ENCODE measurements at regions not wholly inside any gene's neighbourhood (a gene's known extent, or its start where the extent isn't known, plus 50 kb on each side); places are given as distances from the start of the nearest gene placed in this dataset.

GRCh38 chr19:13613447-13613846, 107.2 kb upstream of the CACNA1A start:
- no peak overlapping the region for H3K4me3 ChIP-seq (ENCODE audit: low read depth, low read length)
- DNase-seq (ENCODE audit: low read depth), result no peak

DNA sequence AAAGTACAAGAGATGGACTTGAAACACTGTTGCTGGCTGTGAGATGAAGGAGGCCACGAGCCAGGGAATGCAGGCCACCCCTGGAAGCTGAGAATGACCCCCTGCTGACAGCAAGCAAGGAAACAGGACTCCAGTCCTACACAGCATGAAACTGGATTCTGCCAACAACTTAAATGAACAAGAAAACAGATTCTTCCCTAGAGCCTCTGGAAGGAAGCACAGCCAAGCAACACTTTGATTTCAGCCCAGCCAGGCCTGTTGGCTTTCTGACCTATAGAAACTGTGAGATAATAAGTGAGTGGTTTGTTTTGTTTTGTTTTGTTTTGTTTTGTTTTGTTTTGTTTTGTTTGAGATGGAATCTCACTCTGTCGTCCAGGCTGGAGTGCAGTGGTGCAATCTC, 105.3 kb upstream of the CACNA1A start:
- no peak overlapping the region for H3K4me3 ChIP-seq (ENCODE audit: low read depth, low read length)
- DNase-seq (ENCODE audit: low read depth), result no peak

- no peak for DNase-seq (ENCODE audit: low read depth)
- no peak overlapping the region for H3K4me3 ChIP-seq (ENCODE audit: low read depth, low read length)
Measured at GRCh38 chr19:13610039-13610691, 103.9 kb upstream of the CACNA1A start.

GRCh38 chr19:13606156-13606555, 99.9 kb upstream of the CACNA1A start:
- no peak for DNase-seq (ENCODE audit: low read depth)
- H3K4me3 ChIP-seq (ENCODE audit: low read depth, low read length), result no peak overlapping the region

DNA sequence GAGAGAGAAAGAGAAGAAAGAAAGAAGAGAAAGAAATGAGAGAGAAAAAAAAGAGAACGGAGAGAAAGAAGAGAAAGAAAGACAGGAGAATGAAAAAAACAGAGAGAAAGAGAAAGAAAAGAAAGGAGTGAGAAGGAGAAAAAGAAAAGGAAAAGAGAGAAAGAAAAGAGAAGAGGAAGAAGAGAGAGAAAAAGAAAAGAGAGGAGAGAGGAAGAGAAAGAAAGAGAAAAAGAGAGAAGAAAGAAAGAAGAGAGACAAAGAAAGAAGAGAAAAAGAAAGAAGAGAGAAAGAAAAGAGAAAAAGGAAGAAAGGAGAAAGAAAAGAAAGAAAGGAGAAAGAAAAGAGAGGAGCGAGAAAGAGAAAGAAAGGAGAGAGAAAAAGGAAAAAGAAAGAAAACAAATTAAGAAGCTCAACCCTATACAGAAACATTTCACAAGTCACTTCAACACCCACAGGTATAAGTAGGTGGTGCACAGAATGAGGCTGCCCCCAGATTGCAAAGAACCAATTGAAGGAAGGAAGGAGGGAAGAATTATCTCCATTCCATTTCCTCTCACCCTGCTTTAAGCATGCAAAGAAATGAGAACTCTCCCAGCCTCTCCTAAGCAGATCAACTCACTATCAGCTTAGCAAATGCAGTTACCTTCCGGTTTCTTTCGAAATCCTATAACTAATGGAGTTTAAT, 98.8 kb upstream of the CACNA1A start:
- H3K4me3 ChIP-seq (ENCODE audit: low read depth, low read length), result no peak overlapping the region
- DNase-seq (ENCODE audit: low read depth), result no peak

GRCh38 chr19:13600802-13601201, 94.5 kb upstream of the CACNA1A start:
- H3K4me3 ChIP-seq (ENCODE audit: low read depth, low read length), result no peak overlapping the region
- DNase-seq (ENCODE audit: low read depth), result no peak

DNA sequence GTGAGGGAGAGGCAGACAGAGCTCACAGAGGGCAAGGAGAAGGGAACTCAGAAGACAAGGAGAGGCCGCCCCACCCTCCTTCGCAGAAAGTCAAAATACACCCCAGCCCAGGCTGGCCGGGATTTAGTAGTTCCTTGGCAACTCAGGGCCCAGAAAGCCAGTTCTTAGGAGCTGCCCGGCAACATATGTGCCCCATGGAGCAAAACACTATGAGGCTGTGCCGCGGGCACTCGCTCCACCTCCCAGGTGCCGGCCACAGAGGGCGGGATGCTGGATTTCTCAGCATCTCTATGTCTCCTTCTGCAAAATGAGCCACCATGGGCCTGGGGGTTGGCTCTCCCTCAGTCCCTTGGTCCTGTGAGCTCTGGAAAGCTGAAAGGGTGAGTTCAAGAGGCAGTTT, 93.8 kb upstream of the CACNA1A start:
- no peak for DNase-seq (ENCODE audit: low read depth)
- no peak overlapping the region for H3K4me3 ChIP-seq (ENCODE audit: low read depth, low read length)

DNA sequence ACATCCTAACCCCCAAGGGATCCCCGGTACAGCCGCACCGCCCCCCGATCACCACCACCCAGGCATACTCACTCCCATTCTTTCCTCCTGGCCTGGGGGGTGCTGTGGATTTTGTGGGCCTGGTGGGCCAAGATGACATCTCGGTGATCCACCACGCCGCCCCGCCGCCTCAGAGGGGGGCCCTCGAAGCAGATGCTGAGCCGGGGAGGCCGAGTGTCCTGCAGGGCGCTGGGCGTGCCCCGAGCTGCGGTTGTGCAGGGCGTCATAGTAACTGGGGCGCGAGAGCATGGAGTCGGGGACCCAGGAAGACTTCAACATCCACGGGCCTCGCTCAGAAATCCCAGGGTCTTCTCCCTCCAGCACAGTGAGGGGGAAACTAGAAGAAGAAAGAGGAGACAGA, 93.4 kb upstream of the CACNA1A start:
- H3K4me3 ChIP-seq (ENCODE audit: low read depth, low read length), result no peak overlapping the region
- no peak for DNase-seq (ENCODE audit: low read depth)

GRCh38 chr19:13598098-13598497, 91.8 kb upstream of the CACNA1A start:
- no peak overlapping the region for H3K4me3 ChIP-seq (ENCODE audit: low read depth, low read length)
- no peak for DNase-seq (ENCODE audit: low read depth)

- no peak overlapping the region for H3K4me3 ChIP-seq (ENCODE audit: low read depth, low read length)
- peak; percentile 22 for DNase-seq (ENCODE audit: low read depth)
Measured at GRCh38 chr19:13597640-13598039, 91.4 kb upstream of the CACNA1A start.

DNA sequence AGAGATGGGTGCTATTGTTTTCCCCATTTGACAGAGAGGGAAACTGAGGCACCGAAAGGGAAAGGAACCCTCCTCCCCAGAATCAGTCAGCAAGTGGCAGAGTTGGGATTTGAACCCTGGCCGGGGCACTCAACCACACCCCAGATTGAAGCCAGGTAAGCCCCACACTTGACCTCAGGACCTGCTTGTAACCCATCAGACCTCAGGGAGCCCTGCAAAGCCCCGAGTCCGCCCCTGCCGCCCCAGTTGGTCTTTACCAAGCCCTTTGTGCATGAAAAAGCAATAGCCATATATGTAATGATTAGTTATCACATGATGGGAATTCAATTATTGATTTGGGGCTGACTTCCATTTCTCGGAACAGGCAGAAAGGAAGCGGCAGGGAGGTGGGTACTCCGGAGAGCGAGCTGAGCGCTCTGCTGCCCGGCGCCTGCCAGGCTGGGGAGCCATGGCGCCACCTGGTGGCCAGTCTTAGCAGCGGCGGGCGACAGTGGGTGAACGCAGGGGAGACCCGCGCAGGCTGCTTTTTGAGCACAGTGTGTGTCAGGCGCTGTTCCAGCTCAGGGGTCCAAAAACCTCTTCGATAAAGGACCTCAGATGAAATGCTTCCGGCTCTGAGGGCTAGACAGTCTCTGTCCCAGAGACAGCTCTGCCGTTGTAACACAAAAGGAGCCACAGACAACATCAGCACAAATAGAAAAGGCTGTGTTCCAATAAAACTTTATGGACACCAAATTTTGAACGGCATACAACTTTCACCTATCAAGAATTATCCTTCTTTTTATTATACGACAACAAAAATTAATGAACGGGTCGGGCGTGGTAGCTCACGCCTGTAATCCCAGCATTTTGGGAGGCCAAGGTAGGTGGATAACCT, 82.9 kb upstream of the CACNA1A start:
- no peak overlapping the region for H3K4me3 ChIP-seq (ENCODE audit: low read depth, low read length)
- peak; percentile 1 for DNase-seq (ENCODE audit: low read depth)

- no peak overlapping the region for H3K4me3 ChIP-seq (ENCODE audit: low read depth, low read length)
- DNase-seq (ENCODE audit: low read depth), result no peak
Measured at GRCh38 chr19:13585512-13585911, 79.2 kb upstream of the CACNA1A start.

DNA sequence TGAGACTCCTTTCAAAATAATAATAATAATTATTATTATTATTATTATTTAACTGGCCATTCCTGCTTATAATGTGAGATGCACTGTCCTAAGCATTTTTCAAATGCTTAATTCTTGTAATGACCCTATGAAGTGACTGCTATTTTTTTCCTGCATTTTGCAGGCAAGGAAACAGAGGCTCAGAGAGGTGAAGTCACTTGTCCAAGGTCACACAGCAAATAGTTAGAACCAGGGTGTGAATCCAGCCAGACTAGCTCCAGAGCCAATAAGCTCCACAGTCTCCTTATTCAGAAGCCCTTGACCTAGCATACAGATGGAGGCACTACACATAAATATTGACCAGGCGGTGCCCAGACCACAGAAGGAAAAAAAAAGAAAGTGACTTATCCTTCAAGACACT, 77.5 kb upstream of the CACNA1A start:
- no peak for DNase-seq (ENCODE audit: low read depth)
- no peak overlapping the region for H3K4me3 ChIP-seq (ENCODE audit: low read depth, low read length)

DNA sequence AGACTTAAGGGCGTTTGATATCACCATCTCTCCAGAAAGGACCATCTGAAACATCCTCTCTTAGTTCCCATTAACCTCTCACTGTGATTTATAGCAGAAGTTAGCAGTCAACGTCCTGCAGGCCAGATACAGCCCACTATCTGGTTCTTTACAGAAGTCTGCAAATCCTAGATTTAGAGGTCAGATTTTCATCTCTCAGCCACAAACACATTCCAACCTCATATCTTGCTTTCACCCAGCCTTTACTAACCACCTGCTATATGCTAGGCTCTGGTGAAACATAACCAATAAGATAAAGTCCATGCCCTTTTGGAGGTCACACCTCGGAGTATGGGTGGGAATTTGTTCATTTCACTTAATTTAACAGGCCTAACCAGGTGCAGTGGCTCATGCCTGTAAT, 76.8 kb upstream of the CACNA1A start:
- no peak for DNase-seq (ENCODE audit: low read depth)
- no peak overlapping the region for H3K4me3 ChIP-seq (ENCODE audit: low read depth, low read length)

DNA sequence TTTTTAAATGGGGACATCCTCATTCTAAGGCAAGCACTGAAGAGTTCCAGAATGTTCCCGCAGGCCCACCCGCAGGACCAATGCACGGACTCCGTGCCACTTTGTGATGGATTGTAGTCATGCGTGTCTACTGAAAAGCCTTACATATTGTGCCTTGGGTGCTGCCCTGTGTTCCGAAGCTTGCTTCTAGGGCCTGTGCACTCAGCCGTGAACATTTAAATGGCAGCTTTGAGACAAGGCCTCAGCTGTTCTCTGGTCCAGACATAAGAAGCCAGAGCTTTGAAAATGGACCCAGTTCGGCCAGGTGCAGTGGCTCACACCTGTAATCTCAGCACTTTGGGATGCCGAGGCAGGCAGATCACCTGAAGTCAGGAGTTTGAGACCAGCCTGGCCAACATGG, 75.3 kb upstream of the CACNA1A start:
- DNase-seq (ENCODE audit: low read depth), result no peak
- no peak overlapping the region for H3K4me3 ChIP-seq (ENCODE audit: low read depth, low read length)

GRCh38 chr19:13579388-13580060, 73.2 kb upstream of the CACNA1A start:
- DNase-seq (ENCODE audit: low read depth), result peak; percentile 29

DNA sequence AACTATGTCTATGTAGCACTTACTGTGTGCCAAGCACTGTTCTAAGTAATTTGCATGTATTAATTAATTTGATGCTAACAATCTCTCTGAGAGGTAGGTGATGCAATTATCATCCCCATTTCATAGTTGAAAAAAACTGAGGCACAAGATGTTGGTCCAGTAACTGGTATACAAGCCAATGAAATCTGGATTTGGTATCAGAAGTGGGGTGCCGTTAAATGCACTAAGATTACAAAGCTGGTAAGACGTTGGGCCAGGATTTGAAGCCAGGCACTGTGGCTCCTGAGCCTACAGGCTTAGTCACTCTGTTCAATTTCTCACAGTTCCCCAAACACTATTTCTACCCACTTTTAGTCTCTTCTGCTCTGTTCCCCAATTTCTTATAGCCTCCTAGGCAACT, 70.4 kb upstream of the CACNA1A start:
- no peak for DNase-seq (ENCODE audit: low read depth)
- no peak overlapping the region for H3K4me3 ChIP-seq (ENCODE audit: low read depth, low read length)

More at GRCh38 chr19:13579388-13580060, 73.2 kb upstream of the CACNA1A start:
- H3K4me3 ChIP-seq (ENCODE audit: low read depth, low read length), result no peak overlapping the region

DNA sequence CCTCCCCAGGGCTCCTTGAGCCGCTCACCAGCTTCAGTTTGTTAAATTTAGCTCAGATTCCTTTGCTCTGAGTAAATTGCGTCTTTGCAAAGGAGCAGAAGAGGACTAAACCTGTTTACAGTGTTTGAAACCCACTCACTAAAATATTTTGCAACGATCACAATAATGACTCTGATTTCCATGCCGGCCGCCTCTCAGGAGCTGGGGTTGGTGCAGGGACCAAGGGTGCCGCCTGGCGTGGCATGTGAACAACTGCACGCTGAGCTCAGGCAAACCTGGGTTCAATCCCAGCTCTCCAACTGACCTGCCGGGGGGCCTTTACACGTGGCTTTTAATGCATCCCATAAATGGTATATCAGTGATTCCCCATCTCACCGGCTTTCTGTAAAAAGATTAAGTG, 68.7 kb upstream of the CACNA1A start:
- no peak for DNase-seq (ENCODE audit: low read depth)
- H3K4me3 ChIP-seq (ENCODE audit: low read depth, low read length), result no peak overlapping the region

DNA sequence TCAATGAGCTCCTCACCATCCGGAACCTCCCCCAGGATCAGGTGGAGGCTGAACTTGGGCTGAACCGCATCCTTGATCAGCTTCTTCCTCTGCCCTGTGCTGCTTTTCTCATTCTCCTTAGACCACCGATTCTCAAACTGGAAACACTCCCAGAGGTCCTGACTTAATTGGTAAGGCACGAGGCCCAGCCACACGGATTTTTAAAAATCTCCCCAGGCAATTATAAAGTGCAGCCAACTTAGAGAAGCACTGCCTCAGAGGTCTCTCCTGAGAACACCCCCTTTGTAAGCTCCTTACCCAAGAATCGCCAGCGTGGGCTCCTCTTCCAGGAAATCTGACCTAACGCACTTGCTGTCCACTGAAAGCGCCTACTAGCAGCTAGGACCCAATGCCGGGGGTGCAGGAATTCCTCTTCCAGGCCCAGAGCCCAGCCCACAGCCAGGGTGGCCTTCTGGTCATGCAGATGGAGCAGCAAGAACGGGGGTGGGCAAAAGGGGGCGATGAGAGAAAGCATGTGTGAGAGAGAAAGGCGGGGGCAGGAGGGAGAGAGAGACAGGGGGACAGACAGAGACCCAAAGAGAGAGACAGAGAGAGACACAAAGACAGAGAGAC, 66.9 kb upstream of the CACNA1A start:
- H3K4me3 ChIP-seq (ENCODE audit: low read depth, low read length), result no peak overlapping the region
- no peak for DNase-seq (ENCODE audit: low read depth)

GRCh38 chr19:13561461-13561860, 55.2 kb upstream of the CACNA1A start:
- DNase-seq (ENCODE audit: low read depth), result no peak
- no peak overlapping the region for H3K4me3 ChIP-seq (ENCODE audit: low read depth, low read length)
